ENCODE measurements at regions not wholly inside any gene's neighbourhood (a gene's known extent, or its start where the extent isn't known, plus 50 kb on each side); places are given as distances from the start of the nearest gene placed in this dataset.
"Not testable (repeated sequence)": the region's sequence is repeated elsewhere in the genome, so short reads cannot be mapped to it uniquely, and the experiment has no call there.

DNA sequence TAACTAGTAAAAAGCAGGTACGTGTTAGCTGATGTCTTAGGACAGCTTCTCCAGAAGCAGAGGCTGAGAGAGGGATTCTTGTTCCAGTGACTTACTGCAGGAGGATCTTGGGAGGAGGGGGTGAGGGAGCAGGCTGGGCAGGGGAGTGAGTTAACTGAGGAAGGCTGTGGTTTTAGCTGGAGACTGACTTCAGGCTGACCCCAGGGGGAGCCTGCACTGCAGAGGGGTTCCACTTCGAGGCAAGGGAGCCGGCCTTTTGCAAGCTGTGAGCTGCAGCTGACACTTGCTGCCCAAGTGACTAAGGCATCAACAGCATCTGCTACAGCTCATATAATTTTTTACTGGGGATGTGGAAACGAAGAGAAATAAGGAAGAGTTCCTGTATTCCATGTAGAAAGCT is 50.4 kb upstream of the SOD1 start:
- intact Hi-C loops (cut with DNase I): loop anchor here (10.0 kb wide), 1 partner anchor 514 kb away; no protein-coding TSS in a partner anchor
- peak in 1 of 42 donors; percentile 18 for DNase-seq

DNA sequence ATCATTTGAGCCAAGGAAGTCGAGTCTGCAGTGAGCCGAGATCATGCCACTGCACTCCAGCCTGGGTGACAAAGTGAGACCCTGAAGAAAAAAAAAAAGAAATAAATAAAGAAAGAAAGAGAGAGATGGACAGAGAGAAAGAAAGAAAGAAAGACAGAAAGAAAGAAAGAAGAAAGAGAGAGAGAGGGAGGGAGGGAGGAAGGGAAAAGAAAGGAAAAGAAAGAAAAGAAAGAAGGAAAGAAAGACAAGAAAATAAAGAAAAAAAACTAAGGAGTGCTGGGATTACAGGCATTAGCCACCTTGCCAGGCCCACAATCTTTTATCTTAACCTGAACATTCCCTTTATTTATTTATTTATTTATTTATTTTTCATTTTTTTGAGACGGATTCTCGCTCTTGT is 51.7 kb upstream of the SOD1 start:
- DNase-seq: no peak
- intact Hi-C loops (cut with DNase I): loop anchor here (10.0 kb wide), 1 partner anchor 513 kb away; no protein-coding TSS in a partner anchor

DNA sequence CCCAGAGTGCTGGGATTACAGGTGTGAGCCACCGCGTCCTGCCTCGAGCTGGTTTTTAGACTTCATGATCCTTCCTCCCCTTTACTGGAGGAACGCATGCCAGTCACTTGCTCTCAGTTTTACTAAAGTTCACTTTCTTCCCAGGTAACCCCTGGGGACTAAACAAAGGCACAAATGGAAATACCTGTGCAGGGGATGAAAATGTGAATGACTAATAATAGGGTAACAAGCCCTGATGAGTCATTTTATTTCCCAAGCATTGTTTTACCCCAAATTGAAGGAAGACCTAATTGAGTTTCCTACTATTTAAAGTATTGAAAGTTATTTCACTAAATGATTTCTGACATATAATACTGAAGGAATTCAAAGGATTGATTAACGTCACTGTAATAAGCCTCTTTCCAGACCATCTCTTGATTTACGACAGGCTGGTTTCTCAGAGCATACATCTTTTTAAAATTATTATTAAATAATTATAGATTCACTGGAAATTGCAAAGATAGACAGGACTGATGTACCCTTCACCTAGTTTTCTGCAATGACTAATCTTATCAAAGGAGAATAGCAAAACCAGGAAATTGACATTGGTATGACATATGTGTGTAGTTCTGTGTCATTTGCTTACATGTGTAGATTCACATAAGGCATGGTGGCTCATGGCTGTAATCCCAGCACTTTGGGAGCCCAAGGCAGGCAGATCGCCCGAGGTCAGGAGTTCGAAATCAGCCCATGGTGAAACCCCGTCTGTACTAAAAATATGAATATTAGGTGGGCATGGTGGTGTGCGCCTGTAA is 53.2 kb upstream of the SOD1 start:
- intact Hi-C loops (cut with DNase I): loop anchor here (10.0 kb wide), 1 partner anchor 511 kb away; no protein-coding TSS in a partner anchor
- no peak for DNase-seq

DNA sequence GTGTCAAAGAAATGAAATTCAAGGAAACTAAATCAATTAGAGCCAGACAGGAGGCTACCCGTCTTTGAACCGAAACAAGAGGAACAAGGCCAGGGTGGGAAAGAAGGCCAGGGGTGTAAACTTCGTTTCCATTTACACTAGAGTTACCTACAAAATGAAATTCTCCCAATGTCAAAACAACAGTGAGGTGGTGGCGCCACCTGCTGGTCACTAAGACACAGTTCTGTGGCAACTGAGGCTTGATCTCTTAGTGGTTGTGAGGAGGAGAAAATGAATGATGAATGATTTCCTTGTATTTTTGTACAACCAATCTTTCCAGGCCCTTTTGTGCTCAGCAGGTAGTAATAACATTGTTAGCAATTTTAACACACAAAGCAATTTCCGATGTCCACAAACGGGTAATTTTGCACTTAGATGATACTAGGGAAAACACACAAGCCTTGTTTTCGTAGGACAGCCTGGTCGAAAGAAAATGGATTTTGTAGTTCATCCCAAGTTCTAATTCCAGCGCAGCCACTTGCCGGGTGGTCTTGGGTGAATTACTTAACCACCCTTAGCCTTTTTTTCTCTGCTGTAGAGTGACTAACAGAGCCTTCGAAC is 54.8 kb upstream of the SOD1 start:
- DNase-seq: peak; percentile 47 to 92 (median 78)
- intact Hi-C loops (cut with DNase I): loop anchor here (10.0 kb wide), 1 partner anchor 510 kb away; no protein-coding TSS in a partner anchor

DNA sequence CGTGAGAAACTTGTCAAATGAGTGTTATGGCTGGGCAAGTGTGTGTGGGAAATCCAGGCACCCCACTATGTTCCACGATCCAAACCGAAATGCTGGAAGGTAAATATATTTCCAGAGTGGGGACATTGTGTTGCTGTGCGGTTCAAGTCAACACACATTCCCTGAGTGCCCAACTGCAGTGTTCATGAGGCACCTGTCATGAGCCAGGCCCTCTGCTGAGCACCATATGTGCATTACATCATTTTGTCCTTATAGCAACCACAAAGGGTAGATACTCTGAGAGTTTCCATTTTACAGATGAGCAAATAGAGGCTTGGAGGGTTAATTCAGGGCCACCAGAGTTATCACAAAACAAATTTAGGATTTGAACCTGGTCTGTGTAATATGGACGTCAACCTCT is 59.9 kb upstream of the SOD1 start:
- intact Hi-C loops (cut with DNase I): no loop called here
- no peak for DNase-seq

DNA sequence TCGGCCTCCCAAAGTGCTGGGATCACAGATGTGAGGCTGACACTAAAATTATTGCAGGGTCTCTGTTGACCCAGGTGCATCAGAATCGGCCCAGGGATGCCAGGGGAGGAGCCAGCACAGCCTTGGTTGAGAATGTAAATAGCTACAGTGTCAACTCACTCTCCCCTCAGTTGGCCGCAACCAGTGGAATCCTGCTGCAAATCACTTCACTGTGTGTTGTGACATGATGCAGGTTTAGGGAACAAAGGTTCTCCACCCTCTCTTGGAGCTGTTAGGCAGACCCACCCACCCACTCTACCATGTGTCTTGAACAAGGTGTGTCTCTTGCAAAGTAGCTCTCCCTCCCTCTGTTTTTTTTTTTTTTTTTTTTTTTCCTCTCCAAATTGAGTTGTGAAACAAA is 60.5 kb upstream of the SOD1 start:
- intact Hi-C loops (cut with DNase I): no loop called here
- DNase-seq: peak in 31 of 42 donors; percentile 11 to 86 (median 35)

DNA sequence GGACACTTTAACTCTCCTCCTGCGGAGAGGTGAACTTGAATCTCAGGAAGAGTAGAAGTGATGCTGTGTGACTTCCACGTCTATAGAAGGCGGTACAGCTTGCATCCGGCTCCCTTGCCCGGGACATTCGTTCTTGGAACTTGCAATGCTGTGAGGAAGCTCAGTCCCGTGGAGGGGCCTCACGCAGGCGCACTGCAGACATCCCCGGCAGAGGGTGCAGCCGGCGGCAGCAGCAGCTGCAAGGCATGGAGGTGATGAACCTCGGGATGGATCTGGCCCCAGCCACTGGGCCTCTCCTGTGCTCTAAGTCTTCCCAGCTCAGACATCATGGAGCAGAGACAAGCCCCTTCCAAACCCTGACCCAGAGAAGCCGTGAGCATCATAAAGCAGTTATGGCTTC is 61.8 kb upstream of the SOD1 start:
- intact Hi-C loops (cut with DNase I): no loop called here

DNA sequence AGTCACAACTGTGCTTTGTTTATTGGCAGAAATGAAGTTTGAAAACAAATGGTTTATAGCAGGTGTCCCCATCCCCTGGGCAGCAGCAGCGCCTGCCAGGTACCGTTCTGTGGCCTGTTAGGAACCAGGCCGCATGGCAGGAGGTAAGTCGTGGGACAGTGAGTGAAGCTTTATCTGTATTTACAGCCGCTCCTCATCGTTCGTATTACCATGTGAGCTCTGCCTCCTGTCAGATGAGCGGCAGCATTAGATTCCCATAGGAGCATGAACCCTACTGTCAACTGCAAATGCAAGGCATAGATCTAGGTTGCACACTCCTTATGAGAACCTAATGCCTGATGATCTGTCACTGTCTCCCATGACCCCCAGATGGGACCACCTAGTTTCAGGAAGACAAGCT is 63.4 kb upstream of the SOD1 start:
- no peak for DNase-seq
- intact Hi-C loops (cut with DNase I): no loop called here

More for the DNA sequence above, 61.8 kb upstream of the SOD1 start:
- DNase-seq: no peak

DNA sequence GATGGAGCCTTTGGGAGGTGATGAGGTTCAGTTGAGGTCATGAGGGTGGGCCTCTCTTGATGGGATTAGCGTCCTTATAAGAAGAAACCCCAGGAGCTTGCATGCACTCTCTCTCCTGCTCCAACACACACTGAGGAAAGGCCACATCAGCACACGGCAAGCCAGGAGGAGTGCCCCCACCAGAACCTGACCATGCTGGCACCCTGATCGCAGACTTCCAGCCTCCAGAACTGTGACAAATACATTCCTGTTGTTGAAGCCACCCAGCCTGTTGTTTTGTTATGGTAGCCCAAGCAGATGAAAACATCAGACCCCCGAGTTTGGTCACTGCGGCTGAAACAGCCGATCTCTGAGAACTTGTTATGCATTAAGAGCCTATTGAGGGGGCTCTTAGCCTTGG is 64.8 kb upstream of the SOD1 start:
- intact Hi-C loops (cut with DNase I): no loop called here
- no peak for DNase-seq

DNA sequence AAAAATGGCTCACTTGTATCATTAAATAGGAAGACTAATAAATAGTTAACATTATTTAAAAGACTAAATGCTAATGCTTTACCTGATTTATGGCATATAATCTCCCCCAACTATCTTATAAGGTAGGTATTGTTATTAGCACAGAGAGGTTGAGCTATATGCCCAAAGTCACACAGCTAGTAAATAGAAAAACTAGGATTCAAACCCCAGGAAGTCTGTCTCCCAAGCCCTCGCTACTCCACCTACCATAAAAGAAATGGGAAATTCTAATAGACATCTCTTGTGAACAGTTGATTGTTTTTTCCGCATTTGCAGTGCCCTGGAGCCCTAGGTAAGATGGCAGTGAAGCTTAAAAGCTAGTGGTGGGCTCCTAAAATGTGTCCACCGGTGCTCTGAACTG is 65.2 kb upstream of the SOD1 start:
- no peak for DNase-seq
- intact Hi-C loops (cut with DNase I): no loop called here

DNA sequence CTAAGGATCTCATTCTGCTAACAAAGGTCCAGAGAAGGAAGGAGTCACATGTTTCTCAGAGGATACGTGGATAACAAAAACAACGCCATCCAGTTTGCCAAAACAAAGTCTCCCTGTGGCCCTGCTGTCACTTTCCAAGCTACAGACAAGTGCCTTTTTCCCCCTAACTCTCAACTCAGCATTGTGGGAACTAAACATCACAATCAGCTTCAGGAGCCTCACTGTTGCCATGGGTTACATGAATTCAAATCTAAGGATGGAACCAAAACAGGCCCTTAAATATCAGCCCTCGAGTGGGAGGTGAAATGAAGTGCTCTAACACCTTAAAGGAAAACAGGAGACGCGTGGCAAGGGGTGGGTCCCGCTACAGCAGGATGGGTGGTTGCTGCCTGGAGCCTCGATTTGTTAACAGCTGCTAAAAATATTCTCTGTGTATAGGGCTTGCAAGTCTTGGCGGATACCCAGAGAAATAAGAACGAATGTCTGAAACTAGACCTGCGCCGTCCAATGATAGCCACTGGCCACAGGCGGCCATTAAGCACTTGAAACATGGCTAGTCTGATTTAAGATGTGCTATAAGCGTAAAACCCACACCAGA is 66.4 kb upstream of the SOD1 start:
- DNase-seq: peak; percentile 23 to 90 (median 64)
- intact Hi-C loops (cut with DNase I): no loop called here

DNA sequence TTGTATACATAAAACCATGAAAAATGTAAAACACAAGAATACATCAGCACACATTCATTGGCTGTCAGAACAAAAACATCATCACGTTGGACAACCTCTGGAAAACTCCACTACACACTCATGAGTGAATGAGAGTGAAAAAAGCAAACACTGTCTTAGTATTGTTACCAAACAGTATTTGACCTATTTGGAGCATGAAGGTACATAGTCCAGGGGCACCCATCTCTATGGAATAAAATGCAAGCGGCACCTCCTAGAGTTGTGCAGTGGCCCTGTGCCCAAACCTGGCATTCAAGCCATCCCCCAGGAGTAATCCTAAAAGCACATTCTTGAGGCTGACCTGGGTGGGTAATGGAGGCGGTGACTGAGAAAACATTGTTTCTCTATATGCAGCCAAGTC is 67.0 kb upstream of the SOD1 start:
- intact Hi-C loops (cut with DNase I): no loop called here
- no peak for DNase-seq

DNA sequence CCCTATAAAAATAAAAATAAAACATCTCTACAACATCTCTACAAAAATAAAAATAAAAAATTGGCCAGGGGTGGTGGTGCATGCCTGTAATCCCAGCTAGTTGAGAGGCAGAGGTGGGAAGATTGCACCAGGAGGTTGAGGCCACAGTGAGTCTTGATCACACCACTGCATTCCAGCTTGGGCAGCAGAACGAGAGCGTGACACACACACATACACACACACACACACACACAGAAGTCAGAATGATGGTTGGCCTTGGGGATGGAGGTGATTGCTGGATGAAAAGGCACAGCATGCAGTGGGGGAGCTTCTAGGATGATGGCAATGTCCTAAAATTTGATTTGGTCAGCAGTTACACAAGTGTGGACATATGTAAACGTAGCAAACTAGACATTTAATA is 69.7 kb upstream of the SOD1 start:
- intact Hi-C loops (cut with DNase I): no loop called here

DNA sequence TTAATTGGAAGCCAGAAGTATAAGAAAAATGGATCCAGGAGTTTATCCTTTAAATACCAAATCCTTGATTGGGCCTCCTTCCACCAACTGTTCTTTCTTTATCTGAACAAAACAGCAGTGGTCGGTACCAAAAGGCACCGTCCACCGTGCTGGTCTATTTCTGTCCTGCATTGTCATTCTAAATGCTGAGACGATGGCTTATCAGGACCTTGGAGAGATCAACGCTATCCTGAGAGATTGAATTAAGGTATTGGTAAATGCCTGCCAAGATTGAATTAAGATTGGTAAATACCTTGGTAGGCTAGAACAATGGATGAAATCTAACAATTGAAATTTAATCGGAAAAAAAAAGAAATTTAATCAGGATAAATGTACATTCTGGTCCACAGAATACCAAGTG is 73.4 kb upstream of the SOD1 start:
- DNase-seq: no peak
- intact Hi-C loops (cut with DNase I): no loop called here

More for the DNA sequence above, 69.7 kb upstream of the SOD1 start:
- no peak for DNase-seq

DNA sequence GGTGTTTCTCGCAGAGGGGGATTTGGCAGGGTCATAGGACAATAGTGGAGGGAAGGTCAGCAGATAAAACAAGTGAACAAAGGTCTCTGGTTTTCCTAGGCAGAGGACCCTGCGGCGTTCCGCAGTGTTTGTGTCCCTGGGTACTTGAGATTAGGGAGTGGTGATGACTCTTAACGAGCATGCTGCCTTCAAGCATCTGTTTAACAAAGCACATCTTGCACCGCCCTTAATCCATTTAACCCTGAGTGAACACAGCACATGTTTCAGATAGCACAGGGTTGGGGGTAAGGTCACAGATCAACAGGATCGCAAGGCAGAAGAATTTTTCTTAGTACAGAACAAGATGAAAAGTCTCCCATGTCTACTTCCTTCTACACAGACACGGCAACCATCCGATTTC is 75.6 kb upstream of the SOD1 start:
- intact Hi-C loops (cut with DNase I): loop anchor here (5.0 kb wide), 1 partner anchor 387 kb away; no protein-coding TSS in a partner anchor
- not testable (repeated sequence) for DNase-seq

DNA sequence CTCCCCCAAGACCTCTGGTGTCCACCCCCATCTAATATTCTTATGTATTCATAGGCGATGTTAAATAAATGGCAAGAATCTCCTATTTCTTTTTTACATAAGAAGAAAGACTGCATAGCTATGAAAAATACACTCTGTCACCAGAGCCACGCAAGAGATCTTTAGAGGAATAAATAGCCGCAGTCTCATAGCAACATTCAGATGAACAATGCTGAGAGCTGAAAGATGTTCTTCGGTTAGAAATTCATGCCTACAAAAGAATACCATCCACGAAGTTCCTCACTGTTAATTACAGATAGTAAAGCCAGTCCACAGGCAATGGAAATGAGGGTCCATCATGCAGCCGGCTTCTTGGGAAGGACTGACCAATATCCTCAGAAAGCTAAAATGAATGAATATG is 76.0 kb upstream of the SOD1 start:
- peak in 4 of 42 donors; percentile 7 to 46 (median 23) for DNase-seq
- intact Hi-C loops (cut with DNase I): loop anchor here (5.0 kb wide), 1 partner anchor 386 kb away; no protein-coding TSS in a partner anchor

DNA sequence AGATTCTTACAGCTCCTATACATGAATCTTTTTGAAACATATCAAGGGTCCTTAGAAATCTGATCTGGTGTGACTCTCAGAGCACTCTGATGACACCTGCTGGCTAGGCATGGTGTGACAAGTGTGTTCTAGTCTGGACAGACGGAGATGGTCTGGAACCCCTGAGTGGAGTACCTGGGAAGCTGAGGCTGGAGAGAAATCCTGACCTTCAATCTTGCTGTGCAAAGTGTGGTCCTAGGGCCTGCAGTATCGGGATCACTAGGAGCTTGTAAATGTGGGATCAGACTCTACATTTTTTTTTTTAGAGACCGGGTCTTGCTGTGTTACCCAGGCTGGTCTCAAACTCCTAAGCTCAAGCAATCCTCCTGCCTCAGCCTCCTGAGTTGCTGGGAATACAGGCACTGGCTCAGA is 78.6 kb upstream of the SOD1 start:
- peak; percentile 21 to 92 (median 80) for DNase-seq
- intact Hi-C loops (cut with DNase I): loop anchor here (5.0 kb wide), 1 partner anchor 384 kb away; no protein-coding TSS in a partner anchor

DNA sequence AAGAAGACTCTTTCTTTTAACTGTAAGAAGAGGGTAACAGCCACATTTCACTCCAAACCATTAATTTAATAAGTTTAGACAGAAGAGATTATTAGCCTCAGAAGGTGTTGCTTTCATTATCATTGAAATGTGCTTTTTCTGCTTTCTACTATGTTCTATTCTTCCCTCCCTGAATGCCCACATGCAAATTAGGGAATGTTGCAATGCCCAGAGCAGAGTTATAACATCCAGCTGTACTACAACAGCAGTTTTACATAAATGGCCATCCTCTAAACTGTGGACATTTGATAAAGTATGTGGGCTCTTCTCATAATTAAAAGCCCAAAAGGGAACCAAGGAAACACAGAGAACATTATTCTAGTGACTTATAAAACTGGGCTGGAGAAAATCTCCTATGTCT is 82.2 kb upstream of the SOD1 start:
- DNase-seq: no peak
- intact Hi-C loops (cut with DNase I): loop anchor here (10.0 kb wide), 1 partner anchor 222 kb away; no protein-coding TSS in a partner anchor

DNA sequence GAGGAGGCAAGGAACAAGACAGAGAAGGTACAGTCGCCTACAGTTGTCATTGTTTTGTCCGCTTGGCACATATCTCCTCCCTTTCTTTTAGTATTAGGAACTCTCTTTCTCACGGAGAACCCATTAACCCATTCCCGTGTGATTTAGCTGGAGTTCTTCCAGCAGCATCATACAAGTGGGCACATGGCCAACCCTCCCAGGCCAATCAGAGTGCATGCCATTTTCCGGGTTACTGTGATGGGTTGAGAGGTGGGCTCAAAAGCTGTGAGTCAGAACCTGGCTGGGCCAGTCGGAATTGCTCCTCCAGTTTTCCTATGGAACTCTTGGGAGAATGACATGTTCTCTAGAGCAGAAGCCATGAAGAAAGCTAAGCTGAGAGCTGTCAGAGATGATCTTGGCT is 83.1 kb upstream of the SOD1 start:
- DNase-seq: no peak
- intact Hi-C loops (cut with DNase I): loop anchor here (10.0 kb wide), 1 partner anchor 222 kb away; no protein-coding TSS in a partner anchor

DNA sequence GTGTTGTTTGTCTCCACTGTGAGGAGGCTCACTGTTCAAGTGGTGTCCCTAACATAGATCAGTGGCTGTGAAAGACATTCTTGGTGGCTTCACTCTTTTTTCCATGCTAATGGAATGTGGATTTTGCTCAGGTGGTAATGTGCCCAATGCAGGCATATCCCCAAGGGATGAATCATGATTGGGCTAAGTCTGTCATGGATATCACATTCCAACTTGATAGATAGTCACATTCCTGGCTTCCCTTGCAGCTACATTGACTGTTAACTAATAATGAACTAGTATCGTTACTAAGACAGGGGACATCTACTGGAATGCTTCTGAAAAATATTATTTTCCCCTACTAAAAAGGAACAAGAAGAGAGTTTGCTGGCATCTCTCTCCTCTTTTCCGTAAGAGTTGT is 86.3 kb upstream of the SOD1 start:
- DNase-seq: no peak
- intact Hi-C loops (cut with DNase I): loop anchor here (10.0 kb wide), 1 partner anchor 218 kb away; no protein-coding TSS in a partner anchor

All from head of caudate nucleus (tissue), 42 donors.